Stimulated activated CD8-positive, alpha-beta memory T cell treated with anti-CD3 and anti-CD28 coated beads, Interleukin-12 subunit alpha, Interleukin-12 subunit beta, amount 100 ng/mL, for 24 hours (primary cell): ENCODE measurements at regions not wholly inside any gene's neighbourhood (a gene's known extent, or its start where the extent isn't known, plus 50 kb on each side); places are given as distances from the start of the nearest gene placed in this dataset.

Source experiments
- DNase-seq: peaks from one replicate; pipeline ENCODE4 v3.0.0-alpha.2; 2020; ENCODE audit errors: extremely low read depth

DNA sequence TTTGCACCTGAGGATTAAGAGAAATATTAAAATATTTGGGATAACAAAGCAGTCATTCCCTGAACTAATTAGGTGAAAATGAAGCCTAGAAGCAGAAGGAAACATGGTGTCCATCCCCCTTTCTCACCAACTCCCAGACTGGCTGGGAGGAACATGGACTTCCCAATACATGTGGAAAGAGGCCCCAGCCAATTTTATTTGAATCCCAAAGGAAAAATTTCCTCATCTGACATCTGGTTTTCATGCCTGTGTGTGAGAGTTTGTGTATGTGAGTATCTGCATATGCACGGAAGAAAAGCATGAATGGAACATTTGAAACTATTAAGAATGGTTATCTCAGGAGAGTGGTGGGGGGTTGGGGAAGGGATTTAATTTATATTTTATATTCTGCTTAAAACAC is 84.3 kb downstream of the COPS8 start:
- DNase-seq = no peak

GRCh38 chr2:237171396-237171795 is 85.7 kb downstream of the COPS8 start:
- no peak for DNase-seq

- no peak for DNase-seq
Observed at GRCh38 chr2:237171881-237172280, 86.2 kb downstream of the COPS8 start.

- DNase-seq = no peak
Observed at GRCh38 chr2:237177052-237177451, 91.4 kb downstream of the COPS8 start.

- DNase-seq = no peak
Observed at GRCh38 chr2:237177986-237178385, 92.3 kb downstream of the COPS8 start.

DNA sequence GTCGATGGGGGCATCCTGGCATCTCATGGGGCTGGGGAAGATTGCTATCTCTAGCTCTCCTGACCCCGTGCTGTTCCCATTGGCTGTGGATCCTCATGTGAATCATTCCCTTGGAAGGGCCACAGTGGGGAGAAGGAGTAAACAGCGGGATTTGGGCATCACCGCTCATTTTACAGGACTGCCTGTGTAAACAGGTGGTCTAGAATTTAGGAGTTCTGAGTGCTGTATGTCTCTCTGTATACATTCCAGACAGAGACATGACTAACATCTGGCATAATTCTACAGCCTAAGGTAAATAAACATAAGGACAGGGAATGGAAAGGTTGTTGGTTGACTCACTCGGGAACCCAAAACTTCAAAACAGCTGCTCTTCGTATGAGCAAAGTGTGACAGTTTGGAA is 92.7 kb downstream of the COPS8 start:
- no peak for DNase-seq

DNA sequence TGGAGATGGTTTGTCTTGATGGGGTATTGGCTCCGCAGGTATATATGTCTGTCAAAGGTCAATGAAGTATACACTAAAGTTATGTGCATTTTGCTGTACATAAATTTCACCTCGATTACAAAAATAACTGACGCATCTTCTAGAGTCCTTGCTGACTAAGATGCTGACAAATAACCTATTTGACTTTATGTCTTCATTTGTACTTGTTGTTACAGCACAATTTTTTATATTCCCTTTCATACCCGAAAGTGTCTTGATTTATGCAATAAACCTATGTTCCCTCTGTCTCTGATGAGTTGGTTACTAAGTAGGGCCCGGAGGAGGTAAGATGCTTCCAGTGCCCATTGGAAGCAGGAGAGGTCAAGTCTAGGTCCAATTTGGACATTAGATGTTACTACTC is 93.5 kb downstream of the COPS8 start:
- no peak for DNase-seq

DNA sequence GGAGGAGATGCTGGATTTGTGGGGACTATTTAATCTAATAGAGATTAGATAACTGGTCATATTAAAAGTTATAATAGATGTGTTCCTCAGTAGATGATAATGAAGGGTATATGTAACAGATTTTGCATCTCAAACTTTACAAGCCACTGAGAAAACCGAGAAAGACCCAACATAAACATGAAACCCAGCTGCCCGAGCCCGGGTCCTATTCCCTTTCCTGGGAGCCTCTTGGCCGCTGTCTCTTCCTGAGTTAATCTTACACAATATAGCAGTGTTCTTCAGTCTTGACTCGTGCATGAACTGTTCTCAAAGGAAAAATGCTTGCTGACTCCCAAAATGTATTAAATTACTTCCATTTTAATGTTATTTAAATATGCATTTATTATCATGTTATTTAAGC is 94.5 kb downstream of the COPS8 start:
- DNase-seq = no peak

GRCh38 chr2:237180987-237181386 is 95.3 kb downstream of the COPS8 start:
- DNase-seq = no peak

GRCh38 chr2:237181844-237182243 is 96.2 kb downstream of the COPS8 start:
- DNase-seq = no peak

- no peak for DNase-seq
Observed at GRCh38 chr2:237182422-237183123, 96.9 kb downstream of the COPS8 start.

- DNase-seq = no peak
Observed at GRCh38 chr2:237184192-237184918, 98.7 kb downstream of the COPS8 start.

DNA sequence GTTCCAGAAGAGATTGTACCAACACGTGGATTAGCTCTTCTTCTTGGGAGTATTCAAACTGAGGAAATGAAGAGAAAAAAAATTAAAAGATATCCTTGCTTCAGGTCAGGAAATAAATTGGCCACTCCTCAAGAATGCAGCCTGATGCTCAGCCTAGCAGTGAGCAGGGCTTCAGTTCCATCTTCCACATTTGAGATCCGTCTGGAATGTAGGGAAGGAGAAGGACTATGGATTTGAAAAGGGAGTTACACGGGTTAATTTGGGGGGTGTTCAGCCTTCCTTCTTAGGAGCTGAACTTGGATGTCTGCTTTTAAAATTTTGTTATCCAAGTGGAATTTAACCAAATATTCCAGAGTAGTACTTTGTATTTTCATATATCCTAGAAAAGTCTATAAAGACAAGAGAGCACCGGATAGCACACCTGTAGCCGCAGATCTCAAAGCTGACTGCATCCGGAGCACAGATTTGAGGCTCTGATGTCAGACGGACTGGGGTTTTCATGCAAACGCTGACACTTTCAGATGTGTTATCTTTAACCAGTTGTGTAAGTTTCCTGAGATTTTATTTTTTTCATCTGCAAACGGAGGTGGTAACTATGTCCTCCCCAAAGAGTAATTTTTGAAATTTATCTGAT is 99.3 kb downstream of the COPS8 start:
- DNase-seq = no peak

- DNase-seq = no peak
Observed at GRCh38 chr2:237185553-237185925, 99.8 kb downstream of the COPS8 start.

DNA sequence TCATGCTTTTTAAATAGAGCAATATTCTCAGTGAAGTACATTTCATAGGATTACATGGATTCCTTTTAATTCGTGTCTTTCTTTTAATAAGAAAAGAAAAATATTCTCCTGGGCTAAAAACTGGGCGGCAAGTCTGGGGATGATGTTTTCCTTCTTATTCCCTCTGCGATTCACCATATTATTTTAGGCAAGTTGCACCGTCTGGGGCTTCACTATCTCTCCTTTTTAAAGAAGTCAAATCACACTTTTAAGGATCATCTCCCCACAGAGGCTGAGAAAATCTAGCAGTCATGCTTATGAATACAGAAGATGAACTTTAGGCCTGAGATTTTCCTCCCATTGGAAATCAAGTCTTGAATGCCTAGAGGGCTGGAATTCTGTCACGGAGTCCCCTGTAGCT is 104.1 kb downstream of the COPS8 start:
- no peak for DNase-seq

GRCh38 chr2:237190966-237191713 is 105.5 kb downstream of the COPS8 start:
- no peak for DNase-seq

DNA sequence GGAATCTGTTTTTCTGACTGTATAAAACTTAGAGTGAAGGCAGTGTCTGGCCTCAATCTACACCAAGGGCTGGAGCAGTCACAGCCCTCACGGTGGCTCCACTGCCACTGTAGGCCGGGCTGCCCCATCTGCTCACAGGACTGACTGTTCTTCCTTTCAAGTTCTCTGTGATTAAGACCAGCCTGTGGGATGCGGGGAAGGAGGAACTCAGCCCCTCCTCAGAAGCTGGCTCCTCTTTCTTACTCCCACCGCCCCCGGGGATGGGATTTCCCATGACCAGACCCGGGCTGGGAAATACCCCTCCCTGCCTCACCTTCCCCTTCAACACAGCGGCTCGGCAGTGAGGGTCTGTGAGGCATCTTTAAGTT is 106.0 kb downstream of the COPS8 start:
- DNase-seq = no peak

GRCh38 chr2:237192881-237193280 is 107.2 kb downstream of the COPS8 start:
- no peak for DNase-seq

DNA sequence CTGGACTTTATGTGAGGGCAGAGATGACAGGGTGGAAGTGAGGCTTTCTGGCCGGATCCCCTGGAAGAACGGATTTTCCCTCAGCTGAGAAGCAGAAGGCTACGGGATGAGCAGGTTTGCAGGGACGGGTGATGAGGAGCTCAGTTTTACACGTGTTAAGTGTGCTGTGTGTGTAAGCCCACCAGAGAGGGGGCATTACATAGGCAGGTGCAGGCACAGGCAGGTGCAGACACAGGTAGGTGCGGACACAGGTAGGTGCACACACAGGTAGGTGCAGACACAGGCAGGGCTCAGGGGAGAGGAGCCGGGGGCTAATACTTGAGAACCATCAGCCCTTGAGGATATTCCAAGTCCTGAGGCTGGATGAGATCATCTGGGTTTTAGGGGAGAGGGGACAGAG is 107.7 kb downstream of the COPS8 start:
- no peak for DNase-seq

GRCh38 chr2:237194081-237194480 is 108.4 kb downstream of the COPS8 start:
- DNase-seq = no peak

DNA sequence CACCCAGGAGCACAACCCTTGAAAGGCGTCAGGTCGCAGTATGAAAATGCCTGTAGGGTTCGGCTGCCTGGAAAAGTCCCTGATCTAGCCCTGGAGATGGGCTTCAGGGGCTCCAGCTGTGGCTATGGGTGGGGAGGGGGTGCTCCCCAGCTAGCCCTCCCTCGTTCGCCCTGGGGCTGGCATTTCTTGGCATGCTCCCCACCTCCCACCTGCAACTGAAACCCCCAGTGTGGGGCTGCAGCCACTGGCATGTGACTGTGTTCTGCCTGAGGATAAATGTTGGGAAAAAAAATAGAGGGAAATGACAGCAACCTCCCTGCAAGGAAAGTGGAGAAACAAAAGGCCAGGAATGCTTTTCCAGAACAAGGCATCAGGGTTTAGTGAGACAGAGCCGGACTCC is 109.2 kb downstream of the COPS8 start:
- no peak for DNase-seq

DNA sequence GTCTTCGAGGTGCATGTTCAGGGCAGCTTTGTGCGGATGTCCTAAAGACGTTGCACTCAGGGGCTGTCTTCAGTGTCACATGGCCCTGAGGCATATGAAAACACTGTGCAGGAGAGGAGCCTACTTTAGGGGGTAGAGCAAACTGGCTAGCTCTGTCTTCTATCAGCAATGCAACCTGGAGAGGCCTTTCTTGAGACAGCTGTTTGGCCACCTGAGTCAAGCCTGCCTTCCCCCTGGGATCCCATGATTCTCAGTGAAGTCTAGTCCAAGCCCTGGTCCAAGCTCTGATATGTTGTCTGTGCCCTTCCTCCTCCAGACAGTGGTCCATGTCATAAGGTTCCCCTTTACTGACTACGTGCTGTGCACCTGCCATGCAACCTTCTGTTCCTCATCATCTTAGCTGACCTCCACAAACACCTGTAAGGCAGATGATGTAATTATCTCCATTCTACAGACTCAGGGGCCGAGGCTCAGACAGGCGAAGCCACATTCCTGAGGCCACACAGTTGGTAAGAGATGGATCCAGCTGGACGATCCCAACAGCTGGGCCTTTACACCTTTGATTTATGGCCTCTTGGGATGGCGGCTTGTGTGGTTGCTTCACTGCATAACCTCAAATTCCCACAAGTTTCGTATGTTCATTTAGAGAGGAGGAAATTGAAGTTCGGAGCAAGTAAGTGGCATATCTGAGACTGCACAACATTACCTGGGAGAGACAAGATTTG is 109.9 kb downstream of the COPS8 start:
- no peak for DNase-seq
